ENCODE measurements at regions not wholly inside any gene's neighbourhood (a gene's known extent, or its start where the extent isn't known, plus 50 kb on each side); places are given as distances from the start of the nearest gene placed in this dataset.

DNA sequence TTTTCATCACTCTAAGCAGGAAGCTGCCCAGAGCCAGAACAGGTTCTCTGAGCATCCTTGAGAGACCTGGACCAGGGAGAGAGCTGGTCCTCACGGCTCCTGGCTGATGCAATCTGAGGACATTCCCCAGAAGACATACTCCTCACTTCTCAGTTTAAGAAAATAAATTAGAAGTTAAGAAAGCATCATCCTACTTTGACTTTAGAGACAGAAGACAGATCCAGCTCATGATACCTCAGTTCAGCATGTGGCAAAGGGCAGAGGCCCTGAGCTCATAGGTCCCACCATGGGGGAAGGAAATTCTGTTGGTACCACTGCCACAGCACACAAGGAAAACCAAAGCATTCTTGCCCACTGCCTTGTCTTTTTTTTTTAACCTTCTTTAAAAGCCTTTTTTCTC lies 378.1 kb upstream of the JARID2 start:
- ATAC-seq: no peak
- no peak for TF ChIP-seq TOX (CRISPR knock-in tag; IDR thresholded peaks at IDR 0.05; ENCODE audit: borderline replicate concordance)
- TF ChIP-seq SNAI2 (CRISPR knock-in tag; IDR thresholded peaks at IDR 0.05): no peak
- TF ChIP-seq CSRNP3 (CRISPR knock-in tag; IDR thresholded peaks at IDR 0.05): no peak
- no peak for TF ChIP-seq BACH2 (CRISPR knock-in tag; IDR thresholded peaks at IDR 0.05; ENCODE audit: borderline replicate concordance)
- TF ChIP-seq ARNTL (CRISPR knock-in tag; IDR thresholded peaks at IDR 0.05; ENCODE audit: borderline replicate concordance, low read depth): no peak
- TF ChIP-seq ZNF8 (CRISPR knock-in tag; IDR thresholded peaks at IDR 0.05): no peak

GRCh38 chr6:14871221-14871620 lies 374.6 kb upstream of the JARID2 start:
- ATAC-seq: no peak
- TF ChIP-seq CSRNP3 (CRISPR knock-in tag; IDR thresholded peaks at IDR 0.05) (no peak), TSHZ2 (CRISPR knock-in tag; IDR thresholded peaks at IDR 0.05) (no peak), SNAI2 (CRISPR knock-in tag; IDR thresholded peaks at IDR 0.05) (no peak), TOX (CRISPR knock-in tag; IDR thresholded peaks at IDR 0.05; ENCODE audit: borderline replicate concordance) (no peak), RARB (CRISPR knock-in tag; IDR thresholded peaks at IDR 0.05) (no peak), CSDC2 (CRISPR knock-in tag; IDR thresholded peaks at IDR 0.05) (no peak), OSR1 (CRISPR knock-in tag; IDR thresholded peaks at IDR 0.05) (no peak), PPARA (CRISPR knock-in tag; IDR thresholded peaks at IDR 0.05; ENCODE audit: borderline replicate concordance) (no peak)
- TF ChIP-seq, protein P1, sequence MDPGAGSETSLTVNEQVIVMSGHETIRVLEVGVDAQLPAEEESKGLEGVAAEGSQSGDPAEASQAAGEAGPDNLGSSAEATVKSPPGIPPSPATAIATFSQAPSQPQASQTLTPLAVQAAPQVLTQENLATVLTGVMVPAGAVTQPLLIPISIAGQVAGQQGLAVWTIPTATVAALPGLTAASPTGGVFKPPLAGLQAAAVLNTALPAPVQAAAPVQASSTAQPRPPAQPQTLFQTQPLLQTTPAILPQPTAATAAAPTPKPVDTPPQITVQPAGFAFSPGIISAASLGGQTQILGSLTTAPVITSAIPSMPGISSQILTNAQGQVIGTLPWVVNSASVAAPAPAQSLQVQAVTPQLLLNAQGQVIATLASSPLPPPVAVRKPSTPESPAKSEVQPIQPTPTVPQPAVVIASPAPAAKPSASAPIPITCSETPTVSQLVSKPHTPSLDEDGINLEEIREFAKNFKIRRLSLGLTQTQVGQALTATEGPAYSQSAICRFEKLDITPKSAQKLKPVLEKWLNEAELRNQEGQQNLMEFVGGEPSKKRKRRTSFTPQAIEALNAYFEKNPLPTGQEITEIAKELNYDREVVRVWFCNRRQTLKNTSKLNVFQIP (CRISPR knock-in tag; IDR thresholded peaks at IDR 0.05; ENCODE audit: borderline replicate concordance, low read depth): no peak
- TF ChIP-seq, protein P2, sequence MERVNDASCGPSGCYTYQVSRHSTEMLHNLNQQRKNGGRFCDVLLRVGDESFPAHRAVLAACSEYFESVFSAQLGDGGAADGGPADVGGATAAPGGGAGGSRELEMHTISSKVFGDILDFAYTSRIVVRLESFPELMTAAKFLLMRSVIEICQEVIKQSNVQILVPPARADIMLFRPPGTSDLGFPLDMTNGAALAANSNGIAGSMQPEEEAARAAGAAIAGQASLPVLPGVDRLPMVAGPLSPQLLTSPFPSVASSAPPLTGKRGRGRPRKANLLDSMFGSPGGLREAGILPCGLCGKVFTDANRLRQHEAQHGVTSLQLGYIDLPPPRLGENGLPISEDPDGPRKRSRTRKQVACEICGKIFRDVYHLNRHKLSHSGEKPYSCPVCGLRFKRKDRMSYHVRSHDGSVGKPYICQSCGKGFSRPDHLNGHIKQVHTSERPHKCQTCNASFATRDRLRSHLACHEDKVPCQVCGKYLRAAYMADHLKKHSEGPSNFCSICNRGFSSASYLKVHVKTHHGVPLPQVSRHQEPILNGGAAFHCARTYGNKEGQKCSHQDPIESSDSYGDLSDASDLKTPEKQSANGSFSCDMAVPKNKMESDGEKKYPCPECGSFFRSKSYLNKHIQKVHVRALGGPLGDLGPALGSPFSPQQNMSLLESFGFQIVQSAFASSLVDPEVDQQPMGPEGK (CRISPR knock-in tag; IDR thresholded peaks at IDR 0.05; ENCODE audit: borderline replicate concordance): no peak

DNA sequence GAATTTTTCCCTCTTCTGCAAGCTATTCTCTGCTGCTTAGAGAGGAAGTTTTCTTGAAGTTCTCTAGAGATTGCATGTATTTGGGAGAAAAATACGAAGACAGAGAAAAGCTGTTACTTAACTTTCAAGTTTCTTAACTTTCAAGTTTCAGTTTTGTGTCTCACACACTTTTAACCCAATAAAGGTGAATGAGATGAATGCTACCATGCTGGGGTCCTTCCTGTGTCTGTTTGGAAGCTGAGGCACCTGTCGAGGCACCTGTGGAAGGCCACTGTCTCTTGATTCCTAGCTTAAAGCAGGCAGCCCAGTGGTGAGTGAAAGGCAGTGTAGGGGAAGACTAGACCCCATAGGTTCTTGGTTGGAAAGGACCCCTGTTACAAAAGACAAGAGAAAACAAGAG lies 372.8 kb upstream of the JARID2 start:
- TF ChIP-seq ZNF8 (CRISPR knock-in tag; IDR thresholded peaks at IDR 0.05) (no peak), ZFP3 (CRISPR knock-in tag; IDR thresholded peaks at IDR 0.05) (no peak), TOX (CRISPR knock-in tag; IDR thresholded peaks at IDR 0.05; ENCODE audit: borderline replicate concordance) (no peak), OSR1 (CRISPR knock-in tag; IDR thresholded peaks at IDR 0.05) (no peak), TSHZ2 (CRISPR knock-in tag; IDR thresholded peaks at IDR 0.05) (no peak), GLIS3 (CRISPR knock-in tag; IDR thresholded peaks at IDR 0.05) (no peak), CSRNP3 (CRISPR knock-in tag; IDR thresholded peaks at IDR 0.05) (no peak), BACH2 (CRISPR knock-in tag; IDR thresholded peaks at IDR 0.05; ENCODE audit: borderline replicate concordance) (no peak)

More for the DNA sequence above, 372.8 kb upstream of the JARID2 start:
- ATAC-seq: no peak
